ENCODE measurements at regions not wholly inside any gene's neighbourhood (a gene's known extent, or its start where the extent isn't known, plus 50 kb on each side); places are given as distances from the start of the nearest gene placed in this dataset.
A peak's percentile ranks its signal among the peaks of the same experiment; 100 is the strongest.

DNA sequence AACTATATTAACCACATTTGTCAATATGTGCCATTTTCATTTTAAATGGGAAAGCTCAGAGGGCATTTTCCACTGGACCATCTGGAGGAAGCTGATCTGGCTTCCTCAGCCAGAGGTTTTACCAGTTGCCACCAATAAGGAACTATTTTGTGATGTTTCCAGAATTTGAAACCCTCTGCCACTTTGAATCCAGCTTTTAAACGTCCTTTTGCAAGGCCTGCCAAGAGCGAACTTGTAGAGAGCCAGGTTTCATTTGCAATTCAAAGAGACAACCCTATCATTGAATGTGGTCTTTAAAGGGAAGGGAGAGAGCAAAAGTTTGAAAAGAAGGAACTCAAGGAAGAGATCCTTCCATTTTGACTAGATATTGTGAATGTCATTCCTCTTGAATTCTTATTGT is 123.3 kb upstream of the CHL1 start:
- Histone ChIP-seq H3K4me3 (no peak overlapping the region), H3K9me3 (no peaks in the 10 kb centered on the region), H3K36me3 (no peaks in the 10 kb centered on the region), H3K27ac (peak overlapping the region in 1 of 4 donors; percentile 46), H3K27me3 (no peaks in the 10 kb centered on the region), H3K4me1 (no peaks in the 10 kb centered on the region)
- TF ChIP-seq POLR2A (IDR thresholded peaks at IDR 0.05): no peak
- TF ChIP-seq CTCF (IDR thresholded peaks at IDR 0.05): no peak
- DNase-seq: no peak

- no peak for DNase-seq
These were observed 121.8 kb upstream of the CHL1 start for GRCh38 chr3:74676-75243.

DNA sequence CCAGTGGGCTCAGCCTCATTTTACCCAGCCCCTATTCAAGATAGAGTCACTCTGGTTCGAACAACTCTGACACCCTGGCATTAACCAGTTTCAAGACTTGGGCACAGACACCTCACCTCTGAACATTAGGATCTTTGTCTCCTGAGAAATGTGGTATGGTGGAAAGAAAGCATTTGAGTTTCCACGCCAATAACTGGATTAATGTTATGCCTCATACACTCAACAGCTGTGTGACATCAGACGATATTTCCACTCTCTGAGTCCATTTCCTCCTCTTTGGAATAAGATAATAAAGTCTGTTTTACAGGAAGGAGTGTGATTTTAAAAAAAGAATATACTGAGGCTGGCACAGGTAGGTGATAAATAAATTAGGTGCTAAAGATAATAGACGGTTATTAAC is 121.3 kb upstream of the CHL1 start:
- Histone ChIP-seq H3K9me3 (no peaks in the 10 kb centered on the region), H3K36me3 (no peaks in the 10 kb centered on the region), H3K27ac (peak overlapping the region in 1 of 4 donors; percentile 59), H3K4me1 (no peaks in the 10 kb centered on the region), H3K4me3 (no peak overlapping the region), H3K27me3 (no peaks in the 10 kb centered on the region)
- no peak for TF ChIP-seq CTCF (IDR thresholded peaks at IDR 0.05)
- TF ChIP-seq POLR2A (IDR thresholded peaks at IDR 0.05): no peak
- no peak for DNase-seq

More at GRCh38 chr3:74676-75243, 121.8 kb upstream of the CHL1 start:
- no peaks in the 10 kb centered on the region for H3K4me1 ChIP-seq
- H3K4me3 ChIP-seq: no peak overlapping the region
- H3K36me3 ChIP-seq: no peaks in the 10 kb centered on the region
- H3K27ac ChIP-seq: peak overlapping the region in 1 of 4 donors; percentile 59
- H3K9me3 ChIP-seq: no peaks in the 10 kb centered on the region
- no peaks in the 10 kb centered on the region for H3K27me3 ChIP-seq
- TF ChIP-seq CTCF (IDR thresholded peaks at IDR 0.05): no peak
- TF ChIP-seq POLR2A (IDR thresholded peaks at IDR 0.05): no peak

- TF ChIP-seq CTCF (IDR thresholded peaks at IDR 0.05) (no peak), POLR2A (IDR thresholded peaks at IDR 0.05) (no peak)
- no peak overlapping the region for H3K27ac ChIP-seq
- H3K27me3 ChIP-seq: no peaks in the 10 kb centered on the region
- H3K36me3 ChIP-seq: no peaks in the 10 kb centered on the region
- H3K4me3 ChIP-seq: no peak overlapping the region
- DNase-seq: no peak
- H3K4me1 ChIP-seq: no peaks in the 10 kb centered on the region
- H3K9me3 ChIP-seq: no peaks in the 10 kb centered on the region
These were observed 117.0 kb upstream of the CHL1 start for GRCh38 chr3:79542-79941.

DNA sequence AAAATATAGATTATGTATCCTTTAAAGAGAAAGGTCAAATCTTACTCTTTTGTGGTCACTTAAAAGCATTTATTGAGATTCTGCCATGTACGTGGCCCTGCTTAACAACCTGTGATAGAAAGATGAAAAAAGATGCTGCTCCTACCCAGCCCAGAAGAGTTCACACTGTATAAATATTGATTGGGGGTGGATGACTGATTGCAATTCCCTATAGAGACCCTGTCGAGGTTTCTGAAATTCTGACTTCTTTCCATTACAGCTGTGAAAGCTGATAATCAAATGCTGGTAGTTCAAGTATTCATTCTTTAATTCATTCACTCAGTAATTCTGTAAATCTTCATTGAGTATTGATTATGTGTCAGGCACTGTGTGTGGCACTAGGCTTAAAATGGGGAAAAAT is 114.1 kb upstream of the CHL1 start:
- no peak overlapping the region for H3K27ac ChIP-seq
- no peaks in the 10 kb centered on the region for H3K27me3 ChIP-seq
- H3K4me1 ChIP-seq: no peaks in the 10 kb centered on the region
- no peak overlapping the region for H3K4me3 ChIP-seq
- no peak for TF ChIP-seq CTCF (IDR thresholded peaks at IDR 0.05)
- no peak for TF ChIP-seq POLR2A (IDR thresholded peaks at IDR 0.05)
- H3K36me3 ChIP-seq: no peaks in the 10 kb centered on the region
- H3K9me3 ChIP-seq: no peaks in the 10 kb centered on the region
- no peak for DNase-seq

DNA sequence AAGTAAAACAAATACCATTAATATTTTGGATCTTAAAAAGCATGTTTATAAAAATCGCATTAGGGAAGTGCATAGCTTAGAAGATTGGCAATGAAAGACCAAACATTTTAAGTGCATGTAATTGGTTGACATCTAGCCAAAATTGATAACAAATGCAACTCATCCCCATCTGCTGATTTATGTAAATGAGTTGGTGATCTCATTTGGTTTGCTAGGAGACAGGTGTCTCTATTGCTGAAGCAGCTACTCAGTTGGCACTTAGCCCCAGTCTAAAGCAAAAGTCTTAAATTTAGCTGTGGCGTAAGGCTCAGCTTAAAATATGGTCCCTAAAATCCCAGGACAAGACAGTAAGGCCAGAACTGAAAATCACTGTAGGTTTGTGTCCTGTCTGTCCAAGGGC is 113.5 kb upstream of the CHL1 start:
- Histone ChIP-seq H3K4me3 (no peak overlapping the region), H3K36me3 (no peaks in the 10 kb centered on the region), H3K27me3 (no peaks in the 10 kb centered on the region), H3K9me3 (no peaks in the 10 kb centered on the region), H3K4me1 (no peaks in the 10 kb centered on the region), H3K27ac (no peak overlapping the region)
- no peak for DNase-seq
- no peak for TF ChIP-seq POLR2A (IDR thresholded peaks at IDR 0.05)
- TF ChIP-seq CTCF (IDR thresholded peaks at IDR 0.05): no peak

Measured in Peyer's patch (tissue), 4 donors.